ENCODE measurements at regions not wholly inside any gene's neighbourhood (a gene's known extent, or its start where the extent isn't known, plus 50 kb on each side); places are given as distances from the start of the nearest gene placed in this dataset.

GRCh38 chr6:164693944-164694343, 615.5 kb downstream of the C6orf118 start:
- H3K4me3 ChIP-seq (ENCODE audit: control insufficient read depth, low read depth, low read length): no peak overlapping the region
- TF ChIP-seq, protein P1, sequence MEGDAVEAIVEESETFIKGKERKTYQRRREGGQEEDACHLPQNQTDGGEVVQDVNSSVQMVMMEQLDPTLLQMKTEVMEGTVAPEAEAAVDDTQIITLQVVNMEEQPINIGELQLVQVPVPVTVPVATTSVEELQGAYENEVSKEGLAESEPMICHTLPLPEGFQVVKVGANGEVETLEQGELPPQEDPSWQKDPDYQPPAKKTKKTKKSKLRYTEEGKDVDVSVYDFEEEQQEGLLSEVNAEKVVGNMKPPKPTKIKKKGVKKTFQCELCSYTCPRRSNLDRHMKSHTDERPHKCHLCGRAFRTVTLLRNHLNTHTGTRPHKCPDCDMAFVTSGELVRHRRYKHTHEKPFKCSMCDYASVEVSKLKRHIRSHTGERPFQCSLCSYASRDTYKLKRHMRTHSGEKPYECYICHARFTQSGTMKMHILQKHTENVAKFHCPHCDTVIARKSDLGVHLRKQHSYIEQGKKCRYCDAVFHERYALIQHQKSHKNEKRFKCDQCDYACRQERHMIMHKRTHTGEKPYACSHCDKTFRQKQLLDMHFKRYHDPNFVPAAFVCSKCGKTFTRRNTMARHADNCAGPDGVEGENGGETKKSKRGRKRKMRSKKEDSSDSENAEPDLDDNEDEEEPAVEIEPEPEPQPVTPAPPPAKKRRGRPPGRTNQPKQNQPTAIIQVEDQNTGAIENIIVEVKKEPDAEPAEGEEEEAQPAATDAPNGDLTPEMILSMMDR (IDR thresholded peaks at IDR 0.05; ENCODE audit: control insufficient read depth, insufficient read depth, low read depth, low read length, missing control alignments): no peak
- DNase-seq (ENCODE audit: low read depth): no peak

- no peak for DNase-seq (ENCODE audit: low read depth)
- TF ChIP-seq, protein P1 (IDR thresholded peaks at IDR 0.05; ENCODE audit: control insufficient read depth, insufficient read depth, low read depth, low read length, missing control alignments): no peak
- H3K4me3 ChIP-seq (ENCODE audit: control insufficient read depth, low read depth, low read length): no peak overlapping the region
Observed at GRCh38 chr6:164692772-164693510, 616.5 kb downstream of the C6orf118 start.

DNA sequence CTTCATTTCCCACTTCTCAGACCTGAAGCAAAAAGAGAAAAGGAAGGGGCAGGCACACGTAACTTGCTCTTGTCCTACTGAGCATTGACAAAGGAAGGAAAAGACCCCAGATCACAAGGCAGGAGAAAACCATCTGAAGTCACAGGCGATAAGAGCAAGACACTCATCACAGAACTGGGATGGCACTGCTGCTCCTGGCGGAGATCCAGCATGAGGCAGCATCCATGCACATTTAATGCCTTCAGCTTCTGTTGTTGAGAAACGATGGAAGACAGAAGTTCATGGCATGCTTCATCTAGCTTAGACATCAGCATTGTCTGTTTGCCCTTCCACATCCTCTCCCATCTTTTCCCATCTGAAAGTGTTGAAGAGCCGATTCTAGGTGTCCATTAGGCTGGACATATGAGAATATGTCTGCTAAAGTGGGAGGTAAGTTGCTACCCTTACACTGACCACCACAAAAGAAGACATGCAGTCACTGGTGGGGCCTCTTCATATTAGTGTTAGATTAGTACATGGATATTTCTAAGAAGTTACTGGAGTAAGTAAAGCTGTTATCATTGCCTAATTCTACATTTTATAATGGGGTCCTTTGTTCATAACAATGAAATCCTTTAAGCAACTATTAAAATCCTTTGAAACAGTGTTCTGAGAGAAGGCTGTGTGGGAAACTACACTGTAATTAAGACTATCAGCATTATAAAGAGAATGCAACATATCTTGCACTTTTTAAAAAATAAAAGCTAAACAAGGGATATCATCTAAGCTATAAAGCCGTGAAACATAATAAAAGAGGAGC, 618.5 kb downstream of the C6orf118 start:
- no peak for DNase-seq (ENCODE audit: low read depth)
- TF ChIP-seq, protein P1 (IDR thresholded peaks at IDR 0.05; ENCODE audit: control insufficient read depth, insufficient read depth, low read depth, low read length, missing control alignments): no peak

DNA sequence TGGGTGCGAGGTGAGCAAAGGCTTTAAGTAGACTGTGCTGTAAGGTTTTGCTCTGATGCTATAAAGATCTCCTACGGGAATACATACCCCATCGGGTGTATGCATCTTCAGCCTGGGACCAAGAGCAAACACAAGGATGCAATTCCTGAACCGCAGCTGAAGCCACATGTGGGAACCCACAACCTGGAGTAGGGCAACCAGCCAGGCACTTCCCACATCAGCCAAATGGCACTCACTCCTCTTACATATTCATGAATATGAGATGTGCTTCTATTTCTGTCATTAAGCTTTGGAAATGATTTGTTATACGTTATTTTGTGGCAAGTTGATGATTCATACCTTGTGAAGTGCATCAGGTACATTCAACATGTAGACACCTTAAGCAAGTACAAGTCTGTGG, 619.2 kb downstream of the C6orf118 start:
- no peak overlapping the region for H3K4me3 ChIP-seq (ENCODE audit: control insufficient read depth, low read depth, low read length)
- TF ChIP-seq, protein P1 (IDR thresholded peaks at IDR 0.05; ENCODE audit: control insufficient read depth, insufficient read depth, low read depth, low read length, missing control alignments): no peak
- no peak for DNase-seq (ENCODE audit: low read depth)

More for the DNA sequence above, 618.5 kb downstream of the C6orf118 start:
- H3K4me3 ChIP-seq (ENCODE audit: control insufficient read depth, low read depth, low read length): no peak overlapping the region

DNA sequence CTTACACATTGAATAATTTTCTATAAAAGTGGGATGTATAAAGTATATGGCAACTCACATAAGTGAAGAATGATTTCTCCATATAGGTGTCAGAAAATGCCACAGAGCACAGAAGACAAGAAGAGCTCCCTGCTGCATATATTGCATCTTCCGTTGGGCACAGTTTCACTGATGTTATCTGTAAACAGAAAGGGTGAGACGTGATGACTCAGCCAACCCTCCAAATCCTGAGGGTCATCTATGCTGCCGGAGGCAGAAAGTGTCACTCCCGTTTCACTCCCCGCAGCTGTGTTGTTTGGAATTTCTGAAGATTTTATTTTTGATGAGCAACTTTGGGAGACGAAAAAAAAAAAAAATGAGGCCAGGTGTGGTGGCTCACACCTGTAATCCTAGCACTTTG, 644.1 kb downstream of the C6orf118 start:
- no peak for DNase-seq (ENCODE audit: low read depth)
- TF ChIP-seq, protein P1 (IDR thresholded peaks at IDR 0.05; ENCODE audit: control insufficient read depth, insufficient read depth, low read depth, low read length, missing control alignments): no peak
- no peak overlapping the region for H3K4me3 ChIP-seq (ENCODE audit: control insufficient read depth, low read depth, low read length)

DNA sequence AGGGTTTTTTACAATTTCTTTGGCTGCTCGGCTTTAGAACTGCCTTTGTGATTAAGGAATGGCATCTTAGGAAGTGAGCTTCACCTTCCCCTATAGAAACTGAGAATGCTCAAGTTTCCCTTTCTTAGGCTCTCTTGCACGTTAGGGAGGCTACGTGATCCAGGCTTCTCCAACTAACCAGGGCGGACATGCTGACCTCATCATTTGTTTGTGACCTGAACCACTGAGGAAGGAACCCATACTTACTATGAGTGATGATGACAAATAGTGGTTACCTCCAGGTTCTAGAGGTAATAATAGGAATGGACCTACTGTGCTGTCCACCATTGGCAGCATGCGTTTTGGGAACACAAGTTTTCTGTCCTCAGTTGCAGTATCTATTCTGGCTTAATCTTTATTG, 645.8 kb downstream of the C6orf118 start:
- H3K4me3 ChIP-seq (ENCODE audit: control insufficient read depth, low read depth, low read length): no peak overlapping the region
- no peak for DNase-seq (ENCODE audit: low read depth)
- TF ChIP-seq, protein P1 (IDR thresholded peaks at IDR 0.05; ENCODE audit: control insufficient read depth, insufficient read depth, low read depth, low read length, missing control alignments): no peak

All from AG09309 (cell line).